NCI-H226 (cell line): ENCODE measurements at regions not wholly inside any gene's neighbourhood (a gene's known extent, or its start where the extent isn't known, plus 50 kb on each side); places are given as distances from the start of the nearest gene placed in this dataset.
"Not testable (repeated sequence)": the region's sequence is repeated elsewhere in the genome, so short reads cannot be mapped to it uniquely, and the experiment has no call there.

Source experiments
- DNase-seq: peaks from one replicate; pipeline ENCODE4 v3.0.0-alpha.2; 2015

DNA sequence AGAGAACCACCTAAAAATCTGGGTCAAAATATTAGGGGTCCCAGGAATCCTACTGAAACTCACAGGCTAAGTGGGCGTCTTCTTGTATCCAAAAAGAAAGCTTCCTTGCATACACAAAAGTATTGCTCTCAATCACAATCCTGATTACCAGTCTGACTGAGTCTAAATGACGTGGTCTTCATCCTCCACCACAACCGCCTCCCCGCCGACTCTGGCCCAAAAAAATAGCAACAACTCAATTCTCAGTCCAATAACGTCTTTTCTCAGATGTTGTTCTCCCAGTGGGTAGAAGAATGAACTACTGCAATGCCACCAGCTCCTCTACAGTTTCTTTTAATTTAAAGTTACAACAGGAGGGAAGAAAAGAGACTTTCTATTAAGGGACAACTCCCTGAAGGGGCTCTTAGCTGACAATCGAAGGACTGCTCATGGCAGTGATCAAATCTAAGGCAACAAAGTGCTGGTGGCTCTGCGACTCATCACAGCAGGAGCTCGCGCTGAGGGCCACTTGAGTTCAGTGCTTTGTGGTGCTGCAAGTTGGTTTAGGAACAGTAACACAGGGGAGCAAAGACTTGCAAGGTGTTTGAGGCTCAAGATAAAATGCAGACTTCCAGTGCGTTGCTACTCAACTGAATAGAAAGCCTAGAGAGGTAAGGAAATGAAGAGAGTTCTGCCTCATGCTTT lies 394.1 kb downstream of the BCAT1 start:
- no peak for DNase-seq

DNA sequence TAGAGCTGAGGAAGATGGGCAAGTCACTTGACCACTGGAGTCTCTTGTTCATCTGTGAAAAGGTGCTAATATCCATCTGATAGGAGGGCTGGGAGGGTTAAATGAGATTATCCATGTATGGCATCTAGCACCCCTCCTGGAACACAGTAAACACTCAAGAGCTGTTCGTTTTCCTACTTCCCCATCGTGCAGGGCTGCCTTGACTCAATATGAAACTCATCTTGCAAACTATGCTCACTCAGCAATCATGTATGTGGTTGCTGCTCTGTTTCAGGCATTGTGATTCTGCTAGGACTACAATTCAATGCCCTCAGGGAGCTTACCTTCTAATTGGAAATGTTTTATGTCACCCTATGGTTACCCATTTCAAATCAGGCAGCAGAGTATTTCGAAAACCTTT lies 395.6 kb downstream of the BCAT1 start:
- no peak for DNase-seq

DNA sequence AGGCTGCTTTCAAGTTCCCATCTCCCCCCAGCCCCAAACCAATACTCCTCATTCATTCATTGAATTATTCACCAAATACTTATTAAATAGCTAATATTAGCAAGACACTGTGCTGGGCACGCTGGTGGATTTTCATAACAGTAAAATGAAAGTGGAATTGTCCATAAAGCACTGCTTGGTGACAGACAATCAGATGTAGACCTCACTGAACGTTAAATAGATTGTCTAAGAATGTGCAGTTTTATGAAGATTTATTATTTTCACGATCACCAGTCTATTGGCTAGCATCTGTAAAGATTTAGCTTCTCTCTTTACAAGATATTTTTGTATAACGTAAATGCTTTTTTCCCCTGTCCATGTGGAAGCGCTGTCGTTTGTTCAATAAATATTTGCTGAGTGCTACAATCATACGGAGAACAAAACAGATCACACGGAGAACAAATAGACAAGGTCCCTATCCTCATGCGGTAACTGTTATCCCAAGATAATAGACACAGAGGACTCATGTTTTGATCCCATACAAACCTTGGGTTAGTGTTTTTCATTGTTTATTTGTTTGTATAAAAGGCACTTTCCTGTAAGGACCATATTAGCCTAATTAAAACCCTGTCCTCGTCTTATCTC lies 397.6 kb downstream of the BCAT1 start:
- DNase-seq: no peak

DNA sequence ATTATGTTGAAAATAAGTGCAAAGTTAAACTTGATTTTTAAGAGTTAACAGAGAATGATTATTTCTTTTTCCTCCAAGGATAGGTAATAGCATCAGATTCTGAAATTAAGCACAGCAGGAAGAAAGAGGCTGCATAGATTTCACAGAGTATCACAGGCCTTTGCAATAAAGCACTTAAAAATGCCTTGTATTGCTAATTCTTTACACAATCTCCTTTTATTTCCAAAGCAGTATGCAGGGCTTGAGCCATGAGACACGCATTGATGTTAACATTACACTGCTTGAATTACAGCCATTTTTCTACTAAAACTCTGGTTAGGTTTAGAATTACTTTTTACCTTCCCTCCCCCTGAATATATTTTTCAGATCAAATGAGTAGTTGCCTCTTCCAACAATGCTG lies 398.3 kb downstream of the BCAT1 start:
- DNase-seq: no peak

DNA sequence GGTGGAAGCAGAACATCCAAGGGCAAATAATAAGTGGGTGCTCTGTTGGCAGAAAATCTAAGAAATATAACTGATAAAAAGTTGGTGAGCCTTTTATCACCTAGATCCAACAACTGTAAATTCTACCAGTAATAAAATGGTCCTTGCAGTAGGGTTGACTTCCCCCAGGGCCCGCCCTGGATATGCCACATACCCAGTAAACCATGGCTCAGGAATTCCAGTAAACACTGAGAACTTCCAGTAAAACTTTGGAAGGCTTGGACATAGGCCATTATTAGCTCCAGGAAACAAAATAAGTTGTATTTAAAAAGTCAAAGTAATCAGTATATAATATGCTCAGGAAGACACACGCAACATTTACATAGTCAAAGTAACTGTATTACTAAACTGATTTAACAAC lies 402.2 kb downstream of the BCAT1 start:
- DNase-seq: no peak

GRCh38 chr12:24546084-24546483 lies 402.8 kb downstream of the BCAT1 start:
- no peak for DNase-seq

GRCh38 chr12:24544368-24544767 lies 404.5 kb downstream of the BCAT1 start:
- DNase-seq: no peak

DNA sequence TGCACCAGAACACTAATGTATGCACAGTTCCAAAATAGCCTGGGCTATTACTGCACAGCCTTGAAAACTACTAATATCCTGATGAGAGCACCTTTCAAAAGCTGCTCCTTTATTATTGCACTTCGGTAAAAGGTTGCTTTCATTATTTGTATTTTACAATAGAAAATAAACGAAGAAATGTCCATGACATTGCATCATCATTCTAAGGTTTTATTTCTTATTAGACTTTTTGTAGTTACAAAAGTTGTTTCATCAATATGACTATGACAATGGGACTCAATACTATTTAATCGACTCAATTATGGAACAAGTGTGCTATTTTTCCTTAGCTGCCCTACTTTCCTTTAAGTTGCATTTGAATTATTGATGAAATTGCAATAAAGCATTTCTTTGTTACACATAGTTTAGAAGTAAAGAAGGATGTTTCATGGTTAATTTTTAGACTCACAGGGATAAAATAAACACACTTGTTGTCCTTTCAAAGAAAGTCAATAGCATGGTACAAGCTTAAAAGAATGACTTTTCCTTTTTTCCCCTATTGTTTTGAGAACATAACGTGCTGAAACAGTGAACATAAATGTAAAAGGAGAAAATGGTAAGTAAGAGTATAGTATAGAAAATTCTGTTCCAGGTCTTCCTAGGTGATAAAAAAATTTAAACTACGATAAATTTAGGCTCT lies 407.6 kb downstream of the BCAT1 start:
- no peak for DNase-seq

DNA sequence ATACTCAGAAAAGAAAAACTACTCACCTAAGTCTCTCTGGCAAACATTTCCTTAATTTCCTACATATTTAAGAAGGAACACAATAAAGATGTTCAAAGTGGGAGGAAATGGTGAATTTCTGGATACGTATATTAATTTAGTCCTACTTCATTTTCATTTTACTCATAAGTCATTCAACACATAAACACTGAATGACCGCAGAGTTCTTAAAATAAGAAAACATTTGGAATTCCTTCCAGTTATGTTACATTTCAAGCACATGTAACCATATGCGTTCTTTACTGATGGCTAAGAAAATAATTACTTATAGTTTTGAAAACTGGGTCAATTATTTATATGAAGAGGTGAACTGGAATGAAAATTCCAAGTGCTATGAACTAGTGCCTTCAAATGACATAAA lies 409.3 kb downstream of the BCAT1 start:
- DNase-seq: no peak

GRCh38 chr12:24537083-24537860 lies 411.6 kb downstream of the BCAT1 start:
- DNase-seq: no peak

GRCh38 chr12:24535334-24536069 lies 413.4 kb downstream of the BCAT1 start:
- no peak for DNase-seq

DNA sequence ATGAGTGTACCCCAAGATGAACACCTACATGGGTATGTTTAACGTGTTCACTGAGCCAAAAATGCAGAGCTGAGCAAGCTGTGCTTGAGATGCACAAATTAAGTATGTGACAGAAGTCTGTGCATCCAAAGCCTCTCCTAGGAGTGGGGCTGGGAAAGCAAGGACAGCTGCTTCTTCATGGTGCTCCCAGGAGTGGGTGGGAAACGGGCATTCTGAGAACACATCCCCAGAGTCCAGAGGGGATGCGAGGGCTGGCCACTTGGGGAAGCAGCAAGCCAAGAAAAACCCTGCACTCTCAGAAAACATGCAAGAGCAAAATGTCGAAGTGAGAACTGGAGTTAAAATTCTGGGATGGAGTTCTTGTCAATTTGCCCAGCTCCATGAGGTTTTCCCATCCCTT lies 414.3 kb downstream of the BCAT1 start:
- no peak for DNase-seq

GRCh38 chr12:24533716-24534352 lies 415.1 kb downstream of the BCAT1 start:
- DNase-seq: no peak

GRCh38 chr12:24530689-24531088 lies 418.2 kb downstream of the BCAT1 start:
- DNase-seq: no peak

DNA sequence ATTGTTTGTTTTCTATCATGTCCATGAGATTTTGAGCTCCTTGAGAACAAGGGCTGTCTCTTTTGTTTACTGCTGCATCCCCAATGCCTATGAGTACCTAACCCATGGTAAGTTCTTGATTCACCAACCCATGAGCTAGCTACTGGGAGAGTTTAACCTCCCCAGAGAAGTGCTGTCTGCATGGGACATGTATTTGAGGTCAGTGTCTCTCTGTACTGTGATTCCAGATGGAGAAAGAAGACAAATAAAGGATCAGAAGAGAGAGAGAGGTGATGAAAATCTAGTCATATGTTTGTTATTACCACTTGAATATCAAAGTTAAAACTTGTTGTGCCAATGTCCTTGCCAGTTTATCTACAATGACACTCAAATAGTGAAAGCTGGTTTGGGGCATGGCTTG lies 421.8 kb downstream of the BCAT1 start:
- no peak for DNase-seq

- DNase-seq: no peak
Observed at GRCh38 chr12:24522736-24523135, 426.2 kb downstream of the BCAT1 start.

- no peak for DNase-seq
Observed at GRCh38 chr12:24519759-24520158, 429.1 kb downstream of the BCAT1 start.

- DNase-seq: no peak
Observed at GRCh38 chr12:24517000-24517399, 431.9 kb downstream of the BCAT1 start.

DNA sequence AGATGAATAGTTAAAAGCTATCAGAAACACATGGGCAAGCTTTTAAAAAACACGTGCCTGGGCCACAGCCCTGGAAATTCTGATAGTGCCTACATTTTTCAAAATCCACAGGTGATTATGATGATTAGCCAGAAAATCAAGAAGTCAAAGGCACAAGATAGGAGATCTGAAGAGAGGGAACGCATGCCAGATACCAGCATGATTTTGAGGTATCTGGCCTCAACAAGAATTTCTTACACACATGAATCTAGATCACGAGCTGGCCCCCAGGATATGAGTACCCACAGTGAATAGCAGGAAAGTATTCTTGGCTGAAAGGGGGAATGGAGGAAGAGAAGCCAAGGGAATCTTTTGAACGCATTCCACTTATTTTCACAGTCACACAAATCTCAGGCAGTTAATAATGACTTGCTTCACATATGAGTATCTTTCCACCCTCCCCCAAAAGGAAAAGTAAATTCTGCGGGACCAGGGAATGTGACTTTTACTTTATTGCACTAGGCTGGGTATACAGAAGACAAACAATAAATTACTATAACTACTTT lies 438.2 kb downstream of the BCAT1 start:
- DNase-seq: no peak

- no peak for DNase-seq
Observed at GRCh38 chr12:24507827-24508226, 441.1 kb downstream of the BCAT1 start.

DNA sequence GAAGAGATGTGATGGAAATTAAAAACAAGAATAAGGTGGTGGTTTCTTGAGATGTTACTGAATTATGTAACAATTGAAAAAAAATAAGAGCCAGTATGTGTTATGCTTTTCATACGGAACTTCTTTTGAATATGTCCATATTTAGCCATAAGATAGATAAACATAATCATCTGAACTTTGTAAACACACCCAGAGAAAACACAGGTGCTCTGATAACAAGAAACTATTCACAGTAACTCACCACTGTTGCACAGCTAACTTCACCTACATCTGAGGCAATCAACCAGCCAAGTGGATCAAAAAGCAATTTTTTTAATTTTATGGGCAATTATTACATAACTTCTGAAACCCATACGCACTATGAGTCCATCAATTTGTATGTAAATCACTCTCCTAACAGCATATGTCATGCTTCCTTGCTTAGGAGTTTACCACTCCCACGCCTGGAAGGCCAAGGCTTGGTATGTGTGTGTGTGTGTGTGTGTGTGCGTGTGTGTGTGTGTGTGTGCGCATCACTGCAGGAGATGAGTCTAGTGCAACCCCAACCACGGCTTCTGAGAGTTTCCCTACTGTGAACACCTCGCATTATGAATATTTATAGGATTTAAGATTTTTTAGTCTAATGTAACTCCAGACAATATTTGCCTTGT lies 443.4 kb downstream of the BCAT1 start:
- DNase-seq: peak; percentile 30

- DNase-seq: not testable (repeated sequence)
Observed at GRCh38 chr12:24503477-24503876, 445.4 kb downstream of the BCAT1 start.
